Testis (tissue), 2 donors: ENCODE measurements at regions not wholly inside any gene's neighbourhood (a gene's known extent, or its start where the extent isn't known, plus 50 kb on each side); places are given as distances from the start of the nearest gene placed in this dataset.

Source experiments
- DNase-seq: peaks from one replicate; pipeline ENCODE4 v3.0.0-alpha.2; 2019
- H3K27ac ChIP-seq, 2 donors: fragments of 200-600 bp; sonication (generic); one replicate each; pipeline ENCODE4 v1.5.1; 2019
- H3K27me3 ChIP-seq: fragments of 200-600 bp; sonication (generic); one replicate; pipeline ENCODE4 v1.5.1; 2019
- H3K36me3 ChIP-seq: fragments of 200-600 bp; sonication (generic); one replicate; pipeline ENCODE4 v1.5.1; 2017; ENCODE audit warnings: low read depth; ENCODE audit errors: missing control alignments
- H3K4me1 ChIP-seq: fragments of 200-600 bp; sonication (generic); one replicate; pipeline ENCODE4 v1.5.1; 2019
- H3K4me3 ChIP-seq, 2 donors: fragments of 200-600 bp; sonication (generic); one replicate each; pipeline ENCODE4 v1.5.1; 2017 to 2019
- H3K9me3 ChIP-seq: fragments of 200-600 bp; sonication (generic); one replicate; pipeline ENCODE4 v1.5.1; 2017
- POLR2A ChIP-seq: fragments of 450-650 bp; IDR thresholded peaks from one replicate; pipeline ENCODE4 v1.6.1; 2017; ENCODE audit warnings: antibody characterized with exemption, mild to moderate bottlenecking, moderate library complexity
- WGBS, 2 donors: methylation state at CpG; one replicate each; pipeline ENCODE4 v1.1.5; 2018; 5-methylcytosine and 5-hydroxymethylcytosine counted together
- intact Hi-C: fragments of 100-400 bp; cut with DNase I; formaldehyde crosslinking; loops from one replicate; pipeline ENCODE4 v1.15.1; 2023; ENCODE audit warnings: low total_unique reads
- TF ChIP-seq, protein P1 (sequence below), 3 experiments: fragments of 450-650 bp in 2 of 3; fragments of 200-600 bp in 1 of 3; sonication (generic) in 1 of 3; IDR thresholded peaks; one replicate each; pipeline ENCODE4 v1.5.1; 2016 to 2019; ENCODE audit warnings: antibody characterized with exemption in 3 of 3, mild to moderate bottlenecking in 2 of 3, moderate library complexity in 1 of 3

DNA sequence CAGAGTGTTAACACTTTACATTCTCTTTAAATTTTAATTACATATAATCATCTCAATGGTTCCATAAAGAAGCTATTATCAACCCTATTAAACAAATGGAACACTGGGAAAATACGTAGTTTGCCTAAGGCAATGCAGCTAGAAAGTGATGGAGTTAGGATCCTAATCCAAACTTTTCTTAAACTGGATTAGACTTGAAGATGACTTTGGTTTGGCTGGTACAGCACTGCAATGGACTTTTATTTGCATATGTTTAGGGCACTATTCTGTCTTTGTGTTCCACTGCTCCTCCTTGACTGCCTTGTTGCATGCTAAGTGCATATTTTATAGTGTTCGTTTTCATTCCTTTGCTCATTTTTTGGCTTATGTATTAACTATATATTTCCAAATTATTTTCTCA is 133.5 kb upstream of the UFM1 start:
- no peak overlapping the region for H3K27ac ChIP-seq
- WGBS, 2 donors = 78 to 81% methylated on average over 2 of the region's 2 CpGs
- intact Hi-C loops = no loop called here
- no peaks in the 10 kb centered on the region for H3K9me3 ChIP-seq
- H3K36me3 ChIP-seq = no peaks in the 10 kb centered on the region
- H3K4me1 ChIP-seq = no peaks in the 10 kb centered on the region
- no peaks in the 10 kb centered on the region for H3K27me3 ChIP-seq
- no peak overlapping the region for H3K4me3 ChIP-seq
- TF ChIP-seq POLR2A = no peak
- TF ChIP-seq, protein P1, sequence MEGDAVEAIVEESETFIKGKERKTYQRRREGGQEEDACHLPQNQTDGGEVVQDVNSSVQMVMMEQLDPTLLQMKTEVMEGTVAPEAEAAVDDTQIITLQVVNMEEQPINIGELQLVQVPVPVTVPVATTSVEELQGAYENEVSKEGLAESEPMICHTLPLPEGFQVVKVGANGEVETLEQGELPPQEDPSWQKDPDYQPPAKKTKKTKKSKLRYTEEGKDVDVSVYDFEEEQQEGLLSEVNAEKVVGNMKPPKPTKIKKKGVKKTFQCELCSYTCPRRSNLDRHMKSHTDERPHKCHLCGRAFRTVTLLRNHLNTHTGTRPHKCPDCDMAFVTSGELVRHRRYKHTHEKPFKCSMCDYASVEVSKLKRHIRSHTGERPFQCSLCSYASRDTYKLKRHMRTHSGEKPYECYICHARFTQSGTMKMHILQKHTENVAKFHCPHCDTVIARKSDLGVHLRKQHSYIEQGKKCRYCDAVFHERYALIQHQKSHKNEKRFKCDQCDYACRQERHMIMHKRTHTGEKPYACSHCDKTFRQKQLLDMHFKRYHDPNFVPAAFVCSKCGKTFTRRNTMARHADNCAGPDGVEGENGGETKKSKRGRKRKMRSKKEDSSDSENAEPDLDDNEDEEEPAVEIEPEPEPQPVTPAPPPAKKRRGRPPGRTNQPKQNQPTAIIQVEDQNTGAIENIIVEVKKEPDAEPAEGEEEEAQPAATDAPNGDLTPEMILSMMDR (IDR thresholded peaks at IDR 0.05) = no peak
- no peak for DNase-seq

DNA sequence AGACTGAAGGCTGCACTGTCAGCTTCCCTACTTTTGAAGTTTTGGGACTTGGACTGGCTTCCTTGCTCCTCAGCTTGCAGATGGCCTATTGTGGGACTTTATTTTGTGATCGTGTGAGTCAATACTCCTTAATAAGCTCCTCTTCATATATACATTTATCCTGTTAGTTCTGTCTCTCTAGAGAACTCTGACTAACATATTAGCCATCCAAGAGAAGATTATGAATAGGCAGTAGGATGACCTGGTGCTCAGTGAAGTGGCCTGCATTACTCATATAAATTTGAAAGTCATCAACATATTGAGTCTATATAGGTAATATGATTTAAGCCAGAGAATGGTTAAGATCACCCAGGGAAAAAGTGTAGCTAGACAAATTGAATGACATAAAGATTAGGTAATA is 136.3 kb upstream of the UFM1 start:
- Histone ChIP-seq H3K9me3 (no peaks in the 10 kb centered on the region), H3K4me3 (no peak overlapping the region), H3K27me3 (no peaks in the 10 kb centered on the region), H3K27ac (no peak overlapping the region), H3K4me1 (no peaks in the 10 kb centered on the region), H3K36me3 (no peaks in the 10 kb centered on the region)
- WGBS, 2 donors = 77 to 93% methylated on average over 1 of the region's 1 CpG
- no peak for DNase-seq
- TF ChIP-seq, protein P1 (IDR thresholded peaks at IDR 0.05) = no peak
- TF ChIP-seq POLR2A = no peak
- intact Hi-C loops = no loop called here

DNA sequence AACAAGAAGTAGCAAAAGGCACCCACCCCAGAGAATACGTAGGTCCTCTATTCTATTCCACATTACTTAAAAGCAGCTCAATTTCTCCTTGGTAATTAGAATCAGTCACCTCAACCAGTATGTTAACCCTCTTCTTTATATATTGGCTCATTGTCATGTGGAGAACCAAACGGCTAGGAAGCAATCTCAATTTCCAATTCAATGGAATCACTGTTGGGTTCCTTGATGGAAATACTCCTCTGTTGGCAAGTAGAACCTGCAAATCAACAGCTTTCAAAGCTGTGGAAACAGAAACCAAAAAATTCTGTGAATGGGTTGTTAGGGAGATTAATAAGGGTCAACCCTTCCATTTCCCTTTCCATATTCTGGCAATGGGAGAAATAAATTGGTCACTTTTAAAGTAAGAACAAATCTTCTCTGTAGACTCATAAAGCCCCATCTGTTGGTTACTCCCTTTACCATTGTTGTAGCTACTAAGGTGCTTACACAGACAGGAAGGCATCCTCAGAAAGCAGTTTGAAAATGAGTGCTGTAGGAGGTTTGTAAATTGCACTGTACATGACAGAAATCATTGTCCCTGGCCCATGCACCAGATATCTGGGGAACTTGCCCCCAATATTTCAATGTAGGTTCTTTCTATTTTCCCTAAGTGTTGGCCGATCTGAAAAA is 138.6 kb upstream of the UFM1 start:
- no peak overlapping the region for H3K4me3 ChIP-seq
- H3K9me3 ChIP-seq = no peaks in the 10 kb centered on the region
- H3K27ac ChIP-seq = no peak overlapping the region
- no peaks in the 10 kb centered on the region for H3K36me3 ChIP-seq
- H3K4me1 ChIP-seq = no peaks in the 10 kb centered on the region
- TF ChIP-seq POLR2A = no peak
- TF ChIP-seq, protein P1 (IDR thresholded peaks at IDR 0.05) = no peak
- intact Hi-C loops = no loop called here
- no peaks in the 10 kb centered on the region for H3K27me3 ChIP-seq
- DNase-seq = no peak
- WGBS, 2 donors = 71 to 85% methylated on average over 3 of the region's 3 CpGs

DNA sequence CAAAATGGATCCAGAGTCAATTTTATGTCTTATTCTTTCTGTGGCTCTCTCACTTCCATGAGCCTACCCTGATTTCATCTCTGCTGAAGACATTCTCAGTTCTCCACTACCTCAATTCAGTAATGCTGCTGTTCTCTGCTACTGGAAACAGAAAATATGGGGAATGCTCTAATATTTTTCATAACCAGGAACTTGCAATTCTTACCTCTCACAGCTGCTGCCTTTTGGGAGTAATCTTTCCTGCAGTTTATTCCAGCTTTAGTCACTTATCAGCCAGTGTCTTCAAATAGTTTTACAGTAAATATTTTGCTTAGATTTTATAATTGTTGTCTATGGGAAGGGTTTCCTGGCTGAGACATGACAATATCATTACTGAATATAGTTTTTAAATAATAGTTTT is 145.1 kb upstream of the UFM1 start:
- TF ChIP-seq POLR2A = no peak
- TF ChIP-seq, protein P1 (IDR thresholded peaks at IDR 0.05) = no peak
- Histone ChIP-seq H3K4me1 (no peaks in the 10 kb centered on the region), H3K4me3 (no peak overlapping the region), H3K27ac (no peak overlapping the region), H3K36me3 (no peaks in the 10 kb centered on the region), H3K9me3 (no peaks in the 10 kb centered on the region), H3K27me3 (no peaks in the 10 kb centered on the region)
- no peak for DNase-seq
- intact Hi-C loops = no loop called here

DNA sequence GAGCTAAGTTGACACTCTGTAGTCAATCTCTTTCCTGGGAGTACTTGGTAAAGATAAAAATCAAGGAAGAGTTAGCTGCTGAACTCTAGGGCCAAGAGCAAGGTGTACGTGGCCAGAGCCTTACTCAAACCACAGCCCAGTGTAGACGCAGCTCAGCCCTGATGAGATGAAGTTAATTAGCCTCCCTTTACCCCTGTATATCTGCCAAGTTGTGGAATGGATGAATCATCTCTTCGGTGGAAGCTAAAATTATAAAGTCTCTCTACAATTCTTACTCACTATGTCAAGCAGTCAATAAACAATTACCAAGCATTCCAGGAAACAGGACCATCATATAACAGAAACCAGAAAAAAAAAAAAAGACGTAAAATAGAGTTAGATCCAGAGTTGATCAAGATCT is 146.9 kb upstream of the UFM1 start:
- H3K27ac ChIP-seq = no peak overlapping the region
- no peak for DNase-seq
- H3K36me3 ChIP-seq = no peaks in the 10 kb centered on the region
- no peaks in the 10 kb centered on the region for H3K27me3 ChIP-seq
- no peaks in the 10 kb centered on the region for H3K9me3 ChIP-seq
- intact Hi-C loops = no loop called here
- H3K4me3 ChIP-seq = no peak overlapping the region
- TF ChIP-seq POLR2A = no peak
- TF ChIP-seq, protein P1 (IDR thresholded peaks at IDR 0.05) = no peak
- no peaks in the 10 kb centered on the region for H3K4me1 ChIP-seq
- WGBS, 2 donors = 78 to 84% methylated on average over 4 of the region's 4 CpGs
